Central memory CD8-positive, alpha-beta T cell (primary cell): ENCODE measurements at regions not wholly inside any gene's neighbourhood (a gene's known extent, or its start where the extent isn't known, plus 50 kb on each side); places are given as distances from the start of the nearest gene placed in this dataset.

Source experiments
- ATAC-seq: fragments of 150-1000 bp; cut with Tn5 transposase; replicated peaks from 2 replicates; pipeline ENCODE4 v1.10.0; 2022; ENCODE audit warnings: mild to moderate bottlenecking, moderate FRiP score, moderate number of reproducible peaks; ENCODE audit not compliant: poor library complexity, severe bottlenecking; ENCODE audit errors: extremely low read depth
- DNase-seq, 2 donors: peaks; one replicate each; pipeline ENCODE4 v3.0.0; 2021; ENCODE audit warnings: low spot score in 2 of 2
- H3K27ac Mint-ChIP-seq: one replicate; pipeline ENCODE4 v1.8.0; 2022; ENCODE audit warnings: low read depth, mild to moderate bottlenecking, moderate library complexity, mixed read lengths
- H3K27me3 Mint-ChIP-seq: one replicate; pipeline ENCODE4 v1.8.0; 2022; ENCODE audit warnings: mixed read lengths
- H3K36me3 Mint-ChIP-seq: one replicate; pipeline ENCODE4 v1.8.0; 2022; ENCODE audit warnings: mild to moderate bottlenecking, moderate library complexity, mixed read lengths; ENCODE audit not compliant: insufficient read depth
- H3K4me1 Mint-ChIP-seq: one replicate; pipeline ENCODE4 v1.8.0; 2022; ENCODE audit warnings: mixed read lengths
- H3K4me3 Mint-ChIP-seq: one replicate; pipeline ENCODE4 v1.8.0; 2022; ENCODE audit warnings: mild to moderate bottlenecking, moderate library complexity, mixed read lengths
- H3K9me3 Mint-ChIP-seq: one replicate; pipeline ENCODE4 v1.8.0; 2022; ENCODE audit warnings: mixed read lengths

- Mint-ChIP-seq H3K4me1 (no peaks in the 10 kb centered on the region), H3K4me3 (no peak overlapping the region), H3K27ac (no peak overlapping the region), H3K36me3 (no peaks in the 10 kb centered on the region), H3K9me3 (peaks cover 6% of the 10 kb centered on the region), H3K27me3 (no peaks in the 10 kb centered on the region)
- no peak for ATAC-seq
- no peak for DNase-seq
Observed at GRCh38 chr9:115764645-115765044, 388.9 kb upstream of the PAPPA start.

- Mint-ChIP-seq H3K27ac (no peak overlapping the region), H3K4me3 (no peak overlapping the region)
Observed at GRCh38 chr9:115765060-115765459, 388.5 kb upstream of the PAPPA start.

GRCh38 chr9:115766370-115766955 is 387.1 kb upstream of the PAPPA start:
- Mint-ChIP-seq H3K9me3 (peaks cover 7% of the 10 kb centered on the region), H3K4me1 (no peaks in the 10 kb centered on the region), H3K36me3 (no peaks in the 10 kb centered on the region)

More at GRCh38 chr9:115765060-115765459, 388.5 kb upstream of the PAPPA start:
- DNase-seq (no peak), ATAC-seq (no peak)
- H3K36me3 Mint-ChIP-seq = no peaks in the 10 kb centered on the region
- no peaks in the 10 kb centered on the region for H3K4me1 Mint-ChIP-seq
- H3K27me3 Mint-ChIP-seq = no peaks in the 10 kb centered on the region
- H3K9me3 Mint-ChIP-seq = peaks cover 9% of the 10 kb centered on the region

DNA sequence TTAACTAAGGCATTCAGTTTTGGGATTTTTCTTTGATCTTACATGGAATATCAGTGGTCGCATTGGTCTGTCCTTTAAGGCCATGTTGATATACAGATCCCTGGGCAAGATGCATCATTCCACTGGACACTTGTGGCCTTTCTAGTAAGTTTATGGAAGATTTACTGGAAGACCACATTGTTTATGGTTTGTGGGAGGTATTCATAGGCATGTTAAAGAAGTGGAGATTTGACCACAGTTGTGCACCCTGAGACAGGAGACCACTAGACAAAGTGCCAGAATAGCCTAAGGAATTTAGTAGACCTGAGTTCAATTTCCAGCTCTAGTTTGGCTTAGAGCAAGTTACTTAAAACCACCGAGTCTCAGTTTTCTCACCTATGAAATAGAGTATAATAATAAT is 383.1 kb upstream of the PAPPA start:
- ATAC-seq (no peak), DNase-seq (no peak)
- Mint-ChIP-seq H3K27ac (no peak overlapping the region), H3K36me3 (no peaks in the 10 kb centered on the region), H3K4me1 (no peaks in the 10 kb centered on the region), H3K27me3 (no peaks in the 10 kb centered on the region), H3K4me3 (no peak overlapping the region), H3K9me3 (peaks cover 7% of the 10 kb centered on the region)

More at GRCh38 chr9:115766370-115766955, 387.1 kb upstream of the PAPPA start:
- ATAC-seq (no peak), DNase-seq (no peak)
- H3K4me3 Mint-ChIP-seq = no peak overlapping the region
- H3K27me3 Mint-ChIP-seq = no peaks in the 10 kb centered on the region
- no peak overlapping the region for H3K27ac Mint-ChIP-seq

DNA sequence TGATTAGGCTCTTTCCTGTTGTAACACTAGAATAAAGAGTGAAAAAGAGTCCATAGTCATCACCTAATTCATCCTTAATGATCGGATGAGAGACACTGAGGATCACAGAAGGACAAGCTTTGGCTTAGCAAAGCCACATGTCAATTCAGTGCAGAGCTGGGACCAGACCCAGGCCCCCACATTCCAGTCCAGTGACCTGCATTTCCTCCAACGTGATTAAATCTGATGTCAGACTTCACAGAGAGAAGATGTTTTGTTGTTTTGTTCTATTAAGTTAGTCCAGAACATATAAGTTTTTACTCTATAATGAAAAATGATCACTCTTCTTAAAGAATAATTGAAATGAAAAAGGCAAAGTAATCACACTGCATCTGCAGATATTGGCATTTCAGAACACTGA is 377.9 kb upstream of the PAPPA start:
- Mint-ChIP-seq H3K9me3 (no peaks in the 10 kb centered on the region), H3K27ac (no peak overlapping the region), H3K4me3 (no peak overlapping the region), H3K36me3 (no peaks in the 10 kb centered on the region), H3K27me3 (no peaks in the 10 kb centered on the region), H3K4me1 (no peaks in the 10 kb centered on the region)
- DNase-seq = no peak
- ATAC-seq = no peak

- Mint-ChIP-seq H3K9me3 (no peaks in the 10 kb centered on the region), H3K27ac (no peak overlapping the region), H3K4me3 (no peak overlapping the region), H3K27me3 (no peaks in the 10 kb centered on the region), H3K4me1 (no peaks in the 10 kb centered on the region), H3K36me3 (no peaks in the 10 kb centered on the region)
- ATAC-seq = no peak
- DNase-seq = no peak
Observed at GRCh38 chr9:115777610-115778009, 376.0 kb upstream of the PAPPA start.

DNA sequence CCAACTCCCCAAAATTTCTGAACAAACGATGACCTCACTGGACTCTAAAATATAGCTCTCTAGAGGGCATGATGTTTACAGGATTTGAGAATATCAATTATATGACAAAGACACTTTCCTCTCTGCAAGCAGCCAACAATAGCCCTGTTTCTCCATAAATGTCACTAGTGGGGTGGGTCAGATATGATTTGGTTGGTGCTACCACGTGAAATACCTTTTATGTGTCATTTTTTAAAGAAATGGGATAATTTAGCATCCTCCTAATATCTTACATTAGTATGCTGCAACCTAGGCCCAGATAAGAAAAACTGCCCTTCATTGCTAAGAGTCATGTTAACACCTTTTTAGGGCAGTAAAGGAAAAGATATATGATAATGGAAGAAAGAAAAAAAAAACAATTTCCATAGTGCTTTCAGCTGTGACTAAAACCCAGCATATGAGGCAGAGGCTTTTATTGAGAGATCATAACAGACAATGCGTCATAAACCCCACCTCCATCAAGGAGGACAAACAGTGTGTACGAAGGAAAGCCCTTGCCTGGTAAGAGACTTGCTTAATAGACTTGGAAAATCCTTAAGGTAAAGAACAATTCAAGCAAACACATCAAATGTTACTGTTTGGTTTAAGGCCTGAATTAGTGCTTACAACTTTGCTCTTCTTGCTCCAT is 372.4 kb upstream of the PAPPA start:
- Mint-ChIP-seq H3K4me1 (no peaks in the 10 kb centered on the region), H3K27ac (no peak overlapping the region), H3K27me3 (no peaks in the 10 kb centered on the region), H3K9me3 (peaks cover 7% of the 10 kb centered on the region), H3K4me3 (no peak overlapping the region), H3K36me3 (no peaks in the 10 kb centered on the region)
- no peak for DNase-seq
- ATAC-seq = no peak

GRCh38 chr9:115786321-115786720 is 367.3 kb upstream of the PAPPA start:
- H3K27me3 Mint-ChIP-seq = no peaks in the 10 kb centered on the region
- ATAC-seq (no peak), DNase-seq (no peak)
- no peaks in the 10 kb centered on the region for H3K36me3 Mint-ChIP-seq
- no peaks in the 10 kb centered on the region for H3K4me1 Mint-ChIP-seq
- no peak overlapping the region for H3K27ac Mint-ChIP-seq
- H3K9me3 Mint-ChIP-seq = peaks cover 7% of the 10 kb centered on the region
- H3K4me3 Mint-ChIP-seq = no peak overlapping the region

- H3K36me3 Mint-ChIP-seq = no peaks in the 10 kb centered on the region
- DNase-seq (no peak), ATAC-seq (no peak)
- H3K27me3 Mint-ChIP-seq = no peaks in the 10 kb centered on the region
- no peak overlapping the region for H3K4me3 Mint-ChIP-seq
- no peaks in the 10 kb centered on the region for H3K4me1 Mint-ChIP-seq
- no peak overlapping the region for H3K27ac Mint-ChIP-seq
- H3K9me3 Mint-ChIP-seq = peaks cover 6% of the 10 kb centered on the region
Observed at GRCh38 chr9:115790520-115790919, 363.1 kb upstream of the PAPPA start.

DNA sequence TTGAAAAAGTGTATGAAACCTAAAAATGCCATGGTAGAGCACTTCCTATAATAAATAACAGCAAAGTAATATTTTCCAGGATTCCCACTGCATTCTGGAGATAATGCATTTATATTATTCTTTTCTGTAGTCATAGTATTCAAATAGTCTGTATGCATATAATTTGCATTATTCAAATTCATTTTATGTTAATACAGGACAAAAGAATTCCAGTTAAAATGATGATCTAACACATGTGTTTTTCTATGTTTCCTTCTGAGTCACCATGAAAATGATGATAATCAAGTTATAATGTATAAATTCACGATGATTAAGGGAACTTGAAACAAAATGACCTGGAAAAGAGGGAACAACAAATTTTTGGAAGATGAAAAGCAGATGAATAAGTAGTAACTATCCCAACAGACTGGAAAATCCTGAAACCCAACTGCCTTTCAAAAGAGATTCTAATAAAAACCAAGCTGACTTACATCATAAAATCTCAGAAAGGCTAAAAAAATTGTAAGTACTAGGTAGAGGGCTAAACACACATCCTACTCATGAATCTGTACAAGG is 358.6 kb upstream of the PAPPA start:
- Mint-ChIP-seq H3K36me3 (no peaks in the 10 kb centered on the region), H3K4me3 (no peak overlapping the region), H3K27ac (no peak overlapping the region), H3K27me3 (no peaks in the 10 kb centered on the region), H3K4me1 (no peaks in the 10 kb centered on the region), H3K9me3 (peaks cover 13% of the 10 kb centered on the region)
- DNase-seq (no peak), ATAC-seq (no peak)

DNA sequence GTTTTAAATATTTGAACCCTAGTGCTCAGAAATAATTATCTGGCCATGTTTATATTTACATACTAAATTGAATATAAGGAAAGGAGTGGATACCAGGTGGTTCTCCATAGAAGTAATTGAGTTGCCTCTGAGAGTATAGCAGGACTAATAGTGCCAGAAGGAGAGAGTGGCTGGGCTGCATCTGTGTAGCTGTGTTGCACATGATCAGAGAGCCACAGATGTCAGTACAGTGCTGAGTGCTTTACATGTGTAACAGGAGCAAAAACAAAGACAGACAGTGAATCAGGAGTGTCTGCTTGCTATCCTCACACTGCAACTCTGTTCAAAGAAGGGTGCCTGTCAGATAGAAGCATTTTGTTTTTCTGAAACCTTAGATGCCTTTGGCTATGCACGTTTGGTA is 353.9 kb upstream of the PAPPA start:
- ATAC-seq (no peak), DNase-seq (no peak)
- H3K9me3 Mint-ChIP-seq = peaks cover 7% of the 10 kb centered on the region
- H3K36me3 Mint-ChIP-seq = no peaks in the 10 kb centered on the region
- H3K4me1 Mint-ChIP-seq = no peaks in the 10 kb centered on the region
- no peak overlapping the region for H3K4me3 Mint-ChIP-seq
- no peaks in the 10 kb centered on the region for H3K27me3 Mint-ChIP-seq
- no peak overlapping the region for H3K27ac Mint-ChIP-seq

- Mint-ChIP-seq H3K27ac (no peak overlapping the region), H3K9me3 (no peaks in the 10 kb centered on the region), H3K4me3 (no peak overlapping the region), H3K36me3 (no peaks in the 10 kb centered on the region), H3K4me1 (no peaks in the 10 kb centered on the region), H3K27me3 (no peaks in the 10 kb centered on the region)
- no peak for ATAC-seq
- DNase-seq = no peak
Observed at GRCh38 chr9:115804206-115804605, 349.4 kb upstream of the PAPPA start.

- DNase-seq (no peak), ATAC-seq (no peak)
- Mint-ChIP-seq H3K27me3 (no peaks in the 10 kb centered on the region), H3K4me3 (no peak overlapping the region), H3K27ac (no peak overlapping the region), H3K36me3 (no peaks in the 10 kb centered on the region), H3K4me1 (no peaks in the 10 kb centered on the region), H3K9me3 (peaks cover 5% of the 10 kb centered on the region)
Observed at GRCh38 chr9:115808108-115808507, 345.5 kb upstream of the PAPPA start.
